Uterus (tissue), 2 donors: ENCODE measurements at regions not wholly inside any gene's neighbourhood (a gene's known extent, or its start where the extent isn't known, plus 50 kb on each side); places are given as distances from the start of the nearest gene placed in this dataset.

Source experiments
- CTCF ChIP-seq, 4 experiments: fragments of 200-600 bp in 2 of 4; fragments of 450-650 bp in 2 of 4; sonication (generic) in 2 of 4; IDR thresholded peaks; one replicate each; pipeline ENCODE4 v1.5.1; 2016 to 2019; ENCODE audit warnings: antibody characterized with exemption in 4 of 4, mild to moderate bottlenecking in 2 of 4, moderate library complexity in 1 of 4
- POLR2A ChIP-seq, 2 donors: fragments of 450-650 bp; IDR thresholded peaks; one replicate each; pipeline ENCODE4 v1.6.1; 2016; ENCODE audit warnings: antibody characterized with exemption in 2 of 2, mild to moderate bottlenecking in 1 of 2, moderate library complexity in 1 of 2

- TF ChIP-seq CTCF (IDR thresholded peaks at IDR 0.05) (no peak), POLR2A (IDR thresholded peaks at IDR 0.05) (no peak)
Measured at GRCh38 chr12:98329589-98329988, 185.8 kb upstream of the TMPO start.
